Neural progenitor cell (in vitro differentiated cells): ENCODE measurements at regions not wholly inside any gene's neighbourhood (a gene's known extent, or its start where the extent isn't known, plus 50 kb on each side); places are given as distances from the start of the nearest gene placed in this dataset.

Experiments used
- EZH2 ChIP-seq: fragments of 200-600 bp; sonication (generic); IDR thresholded peaks from 2 replicates; pipeline ENCODE4 v1.6.1; 2017; ENCODE audit warnings: antibody characterized with exemption, mild to moderate bottlenecking, moderate library complexity
- TF ChIP-seq, protein P1 (sequence below): fragments of 200-600 bp; sonication (generic); IDR thresholded peaks from 2 replicates; pipeline ENCODE4 v1.5.1; 2017; ENCODE audit warnings: antibody characterized with exemption, mild to moderate bottlenecking

DNA sequence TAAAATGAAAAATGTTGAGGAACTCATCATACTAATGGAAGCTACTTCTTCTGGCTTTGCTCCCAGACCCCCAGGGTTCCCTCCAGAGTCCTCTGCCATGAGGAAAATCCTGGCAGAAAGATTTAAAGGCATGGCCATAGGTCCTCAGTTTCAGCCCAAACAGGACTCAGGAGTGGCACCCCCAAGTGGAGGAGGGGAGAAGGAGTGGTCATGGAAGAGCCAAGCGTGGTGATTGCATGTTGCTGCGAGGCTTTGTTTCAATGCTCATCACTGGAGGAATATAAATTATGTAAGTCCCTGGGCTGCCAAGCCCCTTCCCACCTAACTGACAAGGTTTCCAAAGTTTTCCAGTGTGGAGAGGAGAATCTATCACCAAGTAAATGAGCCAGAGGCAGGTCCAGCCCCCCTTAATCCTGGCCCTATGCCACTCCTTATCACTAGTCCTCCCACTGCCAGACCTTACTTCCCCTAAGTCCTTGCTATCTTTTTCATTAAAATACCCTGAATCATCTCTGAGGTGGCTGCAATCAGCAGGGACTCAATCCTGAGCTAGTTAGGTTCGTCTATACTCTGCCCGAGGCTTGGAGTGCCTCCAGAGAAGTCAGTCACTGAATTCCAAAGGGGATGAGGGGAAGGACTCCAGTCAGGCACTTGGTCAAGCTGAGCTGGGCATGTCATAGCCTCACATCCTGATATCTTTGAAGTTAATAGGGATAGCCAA is 70.7 kb upstream of the TAF1L start:
- no peak for TF ChIP-seq EZH2
- TF ChIP-seq, protein P1, sequence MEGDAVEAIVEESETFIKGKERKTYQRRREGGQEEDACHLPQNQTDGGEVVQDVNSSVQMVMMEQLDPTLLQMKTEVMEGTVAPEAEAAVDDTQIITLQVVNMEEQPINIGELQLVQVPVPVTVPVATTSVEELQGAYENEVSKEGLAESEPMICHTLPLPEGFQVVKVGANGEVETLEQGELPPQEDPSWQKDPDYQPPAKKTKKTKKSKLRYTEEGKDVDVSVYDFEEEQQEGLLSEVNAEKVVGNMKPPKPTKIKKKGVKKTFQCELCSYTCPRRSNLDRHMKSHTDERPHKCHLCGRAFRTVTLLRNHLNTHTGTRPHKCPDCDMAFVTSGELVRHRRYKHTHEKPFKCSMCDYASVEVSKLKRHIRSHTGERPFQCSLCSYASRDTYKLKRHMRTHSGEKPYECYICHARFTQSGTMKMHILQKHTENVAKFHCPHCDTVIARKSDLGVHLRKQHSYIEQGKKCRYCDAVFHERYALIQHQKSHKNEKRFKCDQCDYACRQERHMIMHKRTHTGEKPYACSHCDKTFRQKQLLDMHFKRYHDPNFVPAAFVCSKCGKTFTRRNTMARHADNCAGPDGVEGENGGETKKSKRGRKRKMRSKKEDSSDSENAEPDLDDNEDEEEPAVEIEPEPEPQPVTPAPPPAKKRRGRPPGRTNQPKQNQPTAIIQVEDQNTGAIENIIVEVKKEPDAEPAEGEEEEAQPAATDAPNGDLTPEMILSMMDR, result peak; percentile 13
